GM10847 (cell line): ENCODE measurements at regions not wholly inside any gene's neighbourhood (a gene's known extent, or its start where the extent isn't known, plus 50 kb on each side); places are given as distances from the start of the nearest gene placed in this dataset.

Experiments used
- POLR2A ChIP-seq: IDR thresholded peaks from 2 replicates; pipeline ENCODE4 v1.6.1; 2011; ENCODE audit not compliant: insufficient read length; ENCODE audit errors: extremely low read depth

- TF ChIP-seq POLR2A, result no peak
Measured at GRCh38 chr2:134134313-134134706, 119.6 kb upstream of the MGAT5 start.

- no peak for TF ChIP-seq POLR2A
Measured at GRCh38 chr2:134134827-134135226, 119.0 kb upstream of the MGAT5 start.

GRCh38 chr2:134135793-134136192, 118.1 kb upstream of the MGAT5 start:
- no peak for TF ChIP-seq POLR2A

GRCh38 chr2:134136731-134137130, 117.1 kb upstream of the MGAT5 start:
- TF ChIP-seq POLR2A, result no peak

- no peak for TF ChIP-seq POLR2A
Measured at GRCh38 chr2:134137182-134137611, 116.7 kb upstream of the MGAT5 start.

- no peak for TF ChIP-seq POLR2A
Measured at GRCh38 chr2:134138115-134138514, 115.8 kb upstream of the MGAT5 start.

- no peak for TF ChIP-seq POLR2A
Measured at GRCh38 chr2:134139611-134140010, 114.3 kb upstream of the MGAT5 start.

GRCh38 chr2:134140251-134140661, 113.6 kb upstream of the MGAT5 start:
- no peak for TF ChIP-seq POLR2A

GRCh38 chr2:134141598-134142340, 112.1 kb upstream of the MGAT5 start:
- no peak for TF ChIP-seq POLR2A

- TF ChIP-seq POLR2A, result no peak
Measured at GRCh38 chr2:134142341-134142738, 111.5 kb upstream of the MGAT5 start.

- TF ChIP-seq POLR2A, result no peak
Measured at GRCh38 chr2:134142903-134143302, 111.0 kb upstream of the MGAT5 start.

- no peak for TF ChIP-seq POLR2A
Measured at GRCh38 chr2:134143568-134143967, 110.3 kb upstream of the MGAT5 start.

GRCh38 chr2:134144081-134144596, 109.7 kb upstream of the MGAT5 start:
- no peak for TF ChIP-seq POLR2A

GRCh38 chr2:134144651-134145050, 109.2 kb upstream of the MGAT5 start:
- TF ChIP-seq POLR2A, result no peak

- TF ChIP-seq POLR2A, result no peak
Measured at GRCh38 chr2:134145519-134145918, 108.4 kb upstream of the MGAT5 start.

- TF ChIP-seq POLR2A, result no peak
Measured at GRCh38 chr2:134146161-134146560, 107.7 kb upstream of the MGAT5 start.

GRCh38 chr2:134146620-134147019, 107.3 kb upstream of the MGAT5 start:
- no peak for TF ChIP-seq POLR2A

GRCh38 chr2:134148172-134148571, 105.7 kb upstream of the MGAT5 start:
- no peak for TF ChIP-seq POLR2A
